HepG2 (cell line): ENCODE measurements at regions not wholly inside any gene's neighbourhood (a gene's known extent, or its start where the extent isn't known, plus 50 kb on each side); places are given as distances from the start of the nearest gene placed in this dataset.

Source experiments
- ATAC-seq: fragments of 200-7000 bp; cut with Tn5 transposase; 3 replicates; pipeline ENCODE4 v1.9.1; 2020; ENCODE audit warnings: mild to moderate bottlenecking, moderate library complexity
- BruUV-seq: library from RNA; stranded (reverse); fragments of 400-500 nt; replicated peaks from 2 replicates; lab custom pipeline; 2021; lab: Mats Ljungman, UMichigan
- CTCF ChIA-PET: fragments of 300-600 bp; formaldehyde crosslinking; extraction: SDS; loops from one replicate; lab custom pipeline; 2021; ENCODE audit warnings: low total read pairs, inconsistent platforms, low intra/inter-chr PET ratio; lab: Yijun Ruan, JAX
- POLR2A ChIA-PET: fragments of 350-600 bp; sonication (Branson Sonifier 250); formaldehyde crosslinking; loops from one replicate; lab custom pipeline; 2020; ENCODE audit warnings: antibody characterized with exemption, inconsistent platforms; lab: Yijun Ruan, JAX
- DNase-seq: peaks from one replicate; pipeline ENCODE4 v3.0.0-alpha.2; 2015; ENCODE audit warnings: low spot score
- FAIRE-seq: peaks from 3 replicates; lab custom pipeline; 2011; peaks lifted over from hg19 to GRCh38; lab: Jason Lieb, UNC
- H2AFZ ChIP-seq: one replicate; pipeline ENCODE4 v1.6.1; 2011; ENCODE audit warnings: low read length, inconsistent platforms
- H3K27ac ChIP-seq: fragments of 300-600 bp; 3 replicates; pipeline ENCODE4 v1.8.0; 2011; ENCODE audit warnings: mixed run types, mild to moderate bottlenecking, mixed read lengths, low read length, inconsistent platforms; ENCODE audit not compliant: insufficient read depth; ENCODE audit errors: extremely low read length
- H3K27me3 ChIP-seq, 2 experiments: fragments of 200-600 bp in 1 of 2; 2 replicates in 1 of 2; 3 replicates in 1 of 2; pipeline versions ENCODE4 v1.6.0 to v1.8.0; 2011; ENCODE audit warnings: low read length in 2 of 2, mild to moderate bottlenecking in 2 of 2, moderate library complexity in 2 of 2, inconsistent platforms in 1 of 2; ENCODE audit not compliant: insufficient read depth in 2 of 2, control insufficient read depth in 1 of 2
- H3K36me3 ChIP-seq, 2 experiments: fragments of 200-600 bp in 1 of 2; replicated peaks in 1 of 2; 2 replicates in 1 of 2; 3 replicates in 1 of 2; pipeline versions ENCODE4 v1.5.1 to v1.8.0; 2011; ENCODE audit warnings: low read length in 2 of 2, inconsistent platforms in 1 of 2; ENCODE audit not compliant: insufficient read depth in 2 of 2, control insufficient read depth in 1 of 2
- H3K4me1 ChIP-seq: 2 replicates; pipeline ENCODE4 v1.5.1; 2012; ENCODE audit warnings: low read length, inconsistent platforms; ENCODE audit not compliant: insufficient read depth
- H3K4me2 ChIP-seq: 2 replicates; pipeline ENCODE4 v1.6.0; 2011; ENCODE audit warnings: low read depth, low read length, inconsistent platforms
- H3K4me3 ChIP-seq, 3 experiments: fragments of 200-600 bp in 1 of 3; sonication (generic), shearing (Covaris generic) in 1 of 3; replicated peaks in 1 of 3; 2 replicates each; pipeline ENCODE4 v1.5.1; 2011 to 2016; ENCODE audit warnings: low read length in 3 of 3, inconsistent platforms in 2 of 3, low read depth in 2 of 3, mild to moderate bottlenecking in 2 of 3, control low read depth in 1 of 3, mixed read lengths in 1 of 3; ENCODE audit not compliant: insufficient read depth in 1 of 3
- H3K79me2 ChIP-seq: one replicate; pipeline ENCODE4 v1.6.1; 2011; ENCODE audit warnings: low read length, inconsistent platforms; ENCODE audit not compliant: insufficient read depth
- H3K9ac ChIP-seq: 2 replicates; pipeline ENCODE4 v1.6.0; 2011; ENCODE audit warnings: mild to moderate bottlenecking, low read depth, low read length, inconsistent platforms; ENCODE audit not compliant: insufficient read depth
- H3K9me3 ChIP-seq: 2 replicates; pipeline ENCODE4 v1.5.1; 2012; ENCODE audit warnings: mild to moderate bottlenecking, low read length
- H4K20me1 ChIP-seq: 2 replicates; pipeline ENCODE4 v1.6.0; 2011; ENCODE audit warnings: inconsistent platforms, mild to moderate bottlenecking, low read length, moderate library complexity; ENCODE audit not compliant: insufficient read depth
- KLF12 ChIP-seq: sonication (generic); formaldehyde crosslinking; IDR thresholded peaks from 2 replicates; pipeline ENCODE4 v1.4.0; 2020; ENCODE audit warnings: missing genetic modification reagents, borderline replicate concordance
- MIER3 ChIP-seq: IDR thresholded peaks from 2 replicates; pipeline ENCODE4 v1.6.1; 2016; ENCODE audit warnings: missing compliant biosample characterization, borderline replicate concordance
- MLXIP ChIP-seq: sonication (generic); formaldehyde crosslinking; IDR thresholded peaks from 2 replicates; pipeline ENCODE4 v1.9.0; 2021; ENCODE audit warnings: missing genetic modification reagents, borderline replicate concordance
- MXD1 ChIP-seq: sonication (generic); formaldehyde crosslinking; IDR thresholded peaks from 2 replicates; pipeline ENCODE4 v1.4.0; 2020; ENCODE audit warnings: mild to moderate bottlenecking, missing genetic modification reagents
- POLR2AphosphoS2 ChIP-seq: IDR thresholded peaks from 2 replicates; pipeline ENCODE4 v1.6.1; 2011; ENCODE audit warnings: low read depth, low read length, improper control_type of control experiment
- POLR2AphosphoS5 ChIP-seq: IDR thresholded peaks from 2 replicates; pipeline ENCODE4 v1.6.1; 2012; ENCODE audit warnings: low read depth, low read length
- SNAPC5 ChIP-seq: sonication (generic); formaldehyde crosslinking; IDR thresholded peaks from 2 replicates; pipeline ENCODE4 v1.8.1; 2023; ENCODE audit warnings: mild to moderate bottlenecking, missing genetic modification reagents, borderline replicate concordance
- TARDBP ChIP-seq: sonication (generic); formaldehyde crosslinking; IDR thresholded peaks from 2 replicates; pipeline ENCODE4 v1.8.0; 2022; ENCODE audit warnings: mild to moderate bottlenecking, missing genetic modification reagents
- TRIM22 ChIP-seq: fragments of 450-650 bp; IDR thresholded peaks from 2 replicates; pipeline ENCODE4 v1.6.1; 2017
- ZGPAT ChIP-seq: IDR thresholded peaks from 2 replicates; pipeline ENCODE4 v1.6.1; 2016; ENCODE audit warnings: mild to moderate bottlenecking
- WGBS: methylation state at CpG from one replicate; pipeline ENCODE4 v1.1.6; 2017; ENCODE audit warnings: low lambda C conversion rate; 5-methylcytosine and 5-hydroxymethylcytosine counted together
- in situ Hi-C: cut with HindIII; loops from 2 replicates; pipeline ENCODE4 v1.10.0; 2017; ENCODE audit warnings: low pct_unique_long_range_greater_than_20kb; ENCODE audit not compliant: extremely low pct_ligation_motif_present
- intact Hi-C: fragments of 100-400 bp; cut with micrococcal nuclease; formaldehyde crosslinking; loops from one replicate; pipeline ENCODE4 v1.10.0; 2022; ENCODE audit not compliant: unreplicated experiment
- TF ChIP-seq, protein P1 (sequence below), 2 experiments: sonication (generic) in 1 of 2; formaldehyde crosslinking in 1 of 2; IDR thresholded peaks; 2 replicates each; pipeline versions ENCODE4 v1.5.1 to v1.6.1; 2011 to 2020; ENCODE audit warnings: borderline replicate concordance in 1 of 2, low read depth in 1 of 2, low read length in 1 of 2, mild to moderate bottlenecking in 1 of 2, missing genetic modification reagents in 1 of 2, moderate library complexity in 1 of 2
- TF ChIP-seq, protein P2 (sequence below): sonication (generic); formaldehyde crosslinking; IDR thresholded peaks from 2 replicates; pipeline ENCODE4 v1.8.0; 2023; ENCODE audit warnings: mild to moderate bottlenecking, missing genetic modification reagents

GRCh38 chr4:171203425-171203824 is 609.8 kb upstream of the GALNTL6 start (continued):
- TF ChIP-seq ZGPAT (CRISPR knock-in tag), result no peak
- no peak for TF ChIP-seq POLR2AphosphoS2
- TF ChIP-seq, protein P1, sequence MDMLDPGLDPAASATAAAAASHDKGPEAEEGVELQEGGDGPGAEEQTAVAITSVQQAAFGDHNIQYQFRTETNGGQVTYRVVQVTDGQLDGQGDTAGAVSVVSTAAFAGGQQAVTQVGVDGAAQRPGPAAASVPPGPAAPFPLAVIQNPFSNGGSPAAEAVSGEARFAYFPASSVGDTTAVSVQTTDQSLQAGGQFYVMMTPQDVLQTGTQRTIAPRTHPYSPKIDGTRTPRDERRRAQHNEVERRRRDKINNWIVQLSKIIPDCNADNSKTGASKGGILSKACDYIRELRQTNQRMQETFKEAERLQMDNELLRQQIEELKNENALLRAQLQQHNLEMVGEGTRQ (IDR thresholded peaks at IDR 0.05; ENCODE audit: low read depth, low read length), result no peak
- TF ChIP-seq, protein P1 (CRISPR knock-in tag; IDR thresholded peaks at IDR 0.05; ENCODE audit: borderline replicate concordance), result no peak
- no peak for TF ChIP-seq MIER3 (CRISPR knock-in tag)
- TF ChIP-seq SNAPC5 (CRISPR knock-in tag), result no peak
- TF ChIP-seq TARDBP, result no peak
- TF ChIP-seq KLF12, result no peak
- no peak for TF ChIP-seq MXD1

GRCh38 chr4:171202908-171203307 is 610.3 kb upstream of the GALNTL6 start:
- FAIRE-seq, result no peak
- TF ChIP-seq MLXIP (CRISPR knock-in tag) (no peak), TRIM22 (no peak), POLR2AphosphoS5 (no peak)
- TF ChIP-seq, protein P2, sequence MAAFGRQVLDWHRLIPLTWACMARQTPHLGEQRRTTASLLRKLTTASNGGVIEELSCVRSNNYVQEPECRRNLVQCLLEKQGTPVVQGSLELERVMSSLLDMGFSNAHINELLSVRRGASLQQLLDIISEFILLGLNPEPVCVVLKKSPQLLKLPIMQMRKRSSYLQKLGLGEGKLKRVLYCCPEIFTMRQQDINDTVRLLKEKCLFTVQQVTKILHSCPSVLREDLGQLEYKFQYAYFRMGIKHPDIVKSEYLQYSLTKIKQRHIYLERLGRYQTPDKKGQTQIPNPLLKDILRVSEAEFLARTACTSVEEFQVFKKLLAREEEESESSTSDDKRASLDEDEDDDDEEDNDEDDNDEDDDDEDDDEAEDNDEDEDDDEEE, result no peak

More at GRCh38 chr4:171202908-171203307, 610.3 kb upstream of the GALNTL6 start:
- no TSS peak for BruUV-seq
- no peaks in the 10 kb centered on the region for H3K4me1 ChIP-seq
- no peaks in the 10 kb centered on the region for H3K79me2 ChIP-seq
- H3K4me2 ChIP-seq, result no peak overlapping the region
- H3K9me3 ChIP-seq, result no peaks in the 10 kb centered on the region
- no peaks in the 10 kb centered on the region for H3K27me3 ChIP-seq
- ChIA-PET CTCF (no interaction called here), POLR2A (no interaction called here)
- no peak overlapping the region for H2AFZ ChIP-seq
- DNase-seq, result no peak
- no peak overlapping the region for H3K9ac ChIP-seq
- ATAC-seq, result no peak
- in situ Hi-C loops (no loop called here), intact Hi-C loops (no loop called here)
- H3K4me3 ChIP-seq, result no peak overlapping the region
- 0% methylated on average over 3 of the region's 4 CpGs for WGBS
- no peaks in the 10 kb centered on the region for H3K36me3 ChIP-seq
- no peak overlapping the region for H3K27ac ChIP-seq
- no peaks in the 10 kb centered on the region for H4K20me1 ChIP-seq
